Ishikawa (cell line): ENCODE measurements at regions not wholly inside any gene's neighbourhood (a gene's known extent, or its start where the extent isn't known, plus 50 kb on each side); places are given as distances from the start of the nearest gene placed in this dataset.

ENCODE experiments used
- CEBPB ChIP-seq: IDR thresholded peaks from 2 replicates; pipeline ENCODE4 v1.6.1; 2012
- CREB1 ChIP-seq: IDR thresholded peaks from 2 replicates; pipeline ENCODE4 v1.6.1; 2012; ENCODE audit warnings: low read depth
- EGR1 ChIP-seq: IDR thresholded peaks from 2 replicates; pipeline ENCODE4 v1.6.1; 2012
- EP300 ChIP-seq: IDR thresholded peaks from 2 replicates; pipeline ENCODE4 v1.6.1; 2012; ENCODE audit warnings: borderline replicate concordance
- FOXM1 ChIP-seq: IDR thresholded peaks from 2 replicates; pipeline ENCODE4 v1.6.1; 2012; ENCODE audit warnings: low read depth, borderline replicate concordance
- MAX ChIP-seq: IDR thresholded peaks from 2 replicates; pipeline ENCODE4 v1.6.1; 2012
- NFIC ChIP-seq: IDR thresholded peaks from 2 replicates; pipeline ENCODE4 v1.6.1; 2012
- RAD21 ChIP-seq: IDR thresholded peaks from 2 replicates; pipeline ENCODE4 v1.6.1; 2012; ENCODE audit warnings: low read depth
- TAF1 ChIP-seq: IDR thresholded peaks from 2 replicates; pipeline ENCODE4 v1.6.1; 2012; ENCODE audit warnings: low read depth, mild to moderate bottlenecking
- TCF12 ChIP-seq: IDR thresholded peaks from 2 replicates; pipeline ENCODE4 v1.6.1; 2012; ENCODE audit warnings: low read depth
- TEAD4 ChIP-seq: IDR thresholded peaks from 2 replicates; pipeline ENCODE4 v1.6.1; 2012
- YY1 ChIP-seq: IDR thresholded peaks from 2 replicates; pipeline ENCODE4 v1.6.1; 2012; ENCODE audit warnings: low read depth
- ZBTB7A ChIP-seq: IDR thresholded peaks from 2 replicates; pipeline ENCODE4 v1.6.1; 2012; ENCODE audit warnings: low read depth
- TF ChIP-seq, protein P1 (sequence below): IDR thresholded peaks from 2 replicates; pipeline ENCODE4 v1.6.1; 2012
- TF ChIP-seq, protein P2 (sequence below): IDR thresholded peaks from 2 replicates; pipeline ENCODE4 v1.6.1; 2012; ENCODE audit warnings: low read depth, mild to moderate bottlenecking

DNA sequence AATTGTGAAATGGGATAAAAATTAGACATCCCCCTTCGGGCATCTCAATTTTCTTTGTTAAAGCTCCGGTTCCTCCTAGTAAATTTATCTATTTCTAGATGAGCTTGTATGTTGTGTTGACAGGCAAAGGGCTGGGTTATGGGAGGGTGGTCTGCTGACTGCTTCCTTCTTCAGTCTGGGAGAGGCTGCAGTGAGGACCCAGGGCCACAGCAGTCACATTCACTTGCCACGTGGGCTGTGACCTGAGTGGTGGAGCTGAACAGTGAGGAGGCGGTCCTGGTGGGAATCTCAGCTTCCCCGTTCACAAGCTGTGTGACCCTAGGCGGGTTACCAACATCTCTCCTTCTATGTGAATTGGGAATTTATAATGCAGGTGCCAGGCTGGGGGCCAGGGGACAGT is 57.5 kb upstream of the RXRA start:
- TF ChIP-seq TCF12 = no peak
- no peak for TF ChIP-seq CREB1
- no peak for TF ChIP-seq NFIC
- no peak for TF ChIP-seq EGR1
- no peak for TF ChIP-seq CEBPB
- no peak for TF ChIP-seq ZBTB7A
- no peak for TF ChIP-seq TEAD4
- TF ChIP-seq TAF1 = no peak
- TF ChIP-seq EP300 = no peak
- TF ChIP-seq RAD21 = no peak
- TF ChIP-seq, protein P1, sequence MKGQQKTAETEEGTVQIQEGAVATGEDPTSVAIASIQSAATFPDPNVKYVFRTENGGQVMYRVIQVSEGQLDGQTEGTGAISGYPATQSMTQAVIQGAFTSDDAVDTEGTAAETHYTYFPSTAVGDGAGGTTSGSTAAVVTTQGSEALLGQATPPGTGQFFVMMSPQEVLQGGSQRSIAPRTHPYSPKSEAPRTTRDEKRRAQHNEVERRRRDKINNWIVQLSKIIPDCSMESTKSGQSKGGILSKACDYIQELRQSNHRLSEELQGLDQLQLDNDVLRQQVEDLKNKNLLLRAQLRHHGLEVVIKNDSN = no peak
- TF ChIP-seq YY1 = no peak
- no peak for TF ChIP-seq FOXM1
- TF ChIP-seq MAX = no peak
- TF ChIP-seq, protein P2, sequence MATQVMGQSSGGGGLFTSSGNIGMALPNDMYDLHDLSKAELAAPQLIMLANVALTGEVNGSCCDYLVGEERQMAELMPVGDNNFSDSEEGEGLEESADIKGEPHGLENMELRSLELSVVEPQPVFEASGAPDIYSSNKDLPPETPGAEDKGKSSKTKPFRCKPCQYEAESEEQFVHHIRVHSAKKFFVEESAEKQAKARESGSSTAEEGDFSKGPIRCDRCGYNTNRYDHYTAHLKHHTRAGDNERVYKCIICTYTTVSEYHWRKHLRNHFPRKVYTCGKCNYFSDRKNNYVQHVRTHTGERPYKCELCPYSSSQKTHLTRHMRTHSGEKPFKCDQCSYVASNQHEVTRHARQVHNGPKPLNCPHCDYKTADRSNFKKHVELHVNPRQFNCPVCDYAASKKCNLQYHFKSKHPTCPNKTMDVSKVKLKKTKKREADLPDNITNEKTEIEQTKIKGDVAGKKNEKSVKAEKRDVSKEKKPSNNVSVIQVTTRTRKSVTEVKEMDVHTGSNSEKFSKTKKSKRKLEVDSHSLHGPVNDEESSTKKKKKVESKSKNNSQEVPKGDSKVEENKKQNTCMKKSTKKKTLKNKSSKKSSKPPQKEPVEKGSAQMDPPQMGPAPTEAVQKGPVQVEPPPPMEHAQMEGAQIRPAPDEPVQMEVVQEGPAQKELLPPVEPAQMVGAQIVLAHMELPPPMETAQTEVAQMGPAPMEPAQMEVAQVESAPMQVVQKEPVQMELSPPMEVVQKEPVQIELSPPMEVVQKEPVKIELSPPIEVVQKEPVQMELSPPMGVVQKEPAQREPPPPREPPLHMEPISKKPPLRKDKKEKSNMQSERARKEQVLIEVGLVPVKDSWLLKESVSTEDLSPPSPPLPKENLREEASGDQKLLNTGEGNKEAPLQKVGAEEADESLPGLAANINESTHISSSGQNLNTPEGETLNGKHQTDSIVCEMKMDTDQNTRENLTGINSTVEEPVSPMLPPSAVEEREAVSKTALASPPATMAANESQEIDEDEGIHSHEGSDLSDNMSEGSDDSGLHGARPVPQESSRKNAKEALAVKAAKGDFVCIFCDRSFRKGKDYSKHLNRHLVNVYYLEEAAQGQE = no peak

DNA sequence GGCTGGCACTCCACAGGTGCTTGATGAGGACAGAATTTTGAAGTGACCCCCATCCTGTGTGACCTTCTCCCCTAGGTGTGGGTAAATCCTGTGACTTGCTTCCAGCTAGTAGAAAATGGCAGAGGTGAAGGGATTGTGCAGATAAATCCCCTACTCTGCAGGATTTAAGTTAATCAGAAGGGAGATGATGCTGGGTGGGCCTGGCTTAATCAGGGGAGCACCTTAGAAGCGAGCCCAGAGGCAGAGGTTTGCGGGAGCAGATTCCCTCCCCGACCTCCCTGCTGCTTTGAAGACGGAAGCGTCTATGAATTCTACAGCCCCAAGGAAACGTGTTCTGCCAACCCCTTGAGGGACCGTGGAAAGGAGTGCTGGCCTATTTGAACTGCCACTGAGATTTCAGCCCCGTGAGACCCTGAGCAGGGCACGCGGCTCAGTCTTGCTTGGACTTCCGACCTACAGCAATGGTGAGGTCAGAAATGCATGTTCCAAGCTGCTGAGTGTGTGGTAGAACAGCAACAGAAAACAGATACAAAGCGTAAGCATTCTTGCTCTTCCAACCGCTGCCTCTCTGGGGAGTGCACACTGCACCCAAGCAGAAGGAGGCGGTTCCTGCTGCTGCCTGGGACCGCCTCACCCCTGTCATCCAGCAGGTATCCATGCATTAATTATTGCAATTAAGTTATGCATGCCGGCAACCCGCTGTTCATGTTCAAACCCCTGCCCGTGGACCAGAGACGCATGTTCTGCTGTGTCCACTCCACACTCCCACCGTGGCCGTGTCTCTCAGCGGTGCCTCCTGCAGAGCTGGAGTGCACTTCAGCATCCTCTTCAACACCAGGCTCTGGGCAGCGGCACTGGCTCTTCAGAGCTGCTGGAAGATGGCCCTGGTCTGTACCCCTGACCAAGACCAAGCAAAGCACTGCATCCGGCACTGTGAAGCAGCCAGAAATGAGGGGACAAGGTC is 54.6 kb upstream of the RXRA start:
- TF ChIP-seq CEBPB (no peak), EP300 (no peak), EGR1 (no peak), TAF1 (no peak), RAD21 (no peak)

DNA sequence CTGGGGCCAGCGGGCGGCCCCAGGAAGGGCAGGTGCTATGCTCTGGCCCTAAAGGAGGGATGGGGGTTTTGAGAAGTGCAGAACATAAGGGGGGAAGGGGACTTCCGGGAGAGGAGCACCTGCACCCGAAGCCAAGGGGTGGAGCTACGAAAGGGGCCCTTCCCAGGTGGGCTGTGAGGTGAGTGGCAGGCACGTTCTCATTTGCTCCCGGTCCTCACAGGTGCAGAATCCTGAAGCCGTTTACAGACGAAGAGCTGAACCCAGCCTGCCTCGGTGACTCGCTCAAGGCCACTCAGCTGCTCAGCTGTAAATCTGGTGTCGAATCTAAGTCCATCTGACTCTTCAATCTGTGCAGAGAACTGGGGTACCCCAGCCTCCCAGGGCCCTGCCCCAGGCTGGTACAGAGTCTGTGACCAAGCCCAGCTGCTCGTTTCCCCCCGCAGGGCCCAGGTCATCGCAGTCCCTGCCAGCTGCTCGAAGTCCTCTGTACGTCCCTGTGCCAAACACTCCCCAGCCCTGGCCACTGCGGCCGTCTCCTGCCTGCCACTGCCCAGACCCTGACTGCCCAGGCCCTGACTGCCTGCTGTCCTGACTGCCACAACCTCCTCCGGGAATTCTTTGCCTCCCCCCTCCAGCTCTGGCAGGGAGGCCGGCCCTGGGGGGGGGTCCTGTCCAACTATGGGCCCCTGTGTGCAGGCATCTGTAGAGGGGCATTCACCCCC is 53.8 kb upstream of the RXRA start:
- no peak for TF ChIP-seq NFIC
- no peak for TF ChIP-seq YY1
- TF ChIP-seq, protein P1 = no peak
- TF ChIP-seq ZBTB7A = no peak
- no peak for TF ChIP-seq CEBPB
- no peak for TF ChIP-seq EP300
- TF ChIP-seq TAF1 = no peak
- TF ChIP-seq EGR1 = no peak
- TF ChIP-seq TEAD4 = no peak
- no peak for TF ChIP-seq FOXM1
- TF ChIP-seq, protein P2 = no peak
- TF ChIP-seq RAD21 = no peak
- no peak for TF ChIP-seq MAX
- no peak for TF ChIP-seq CREB1
- no peak for TF ChIP-seq TCF12

DNA sequence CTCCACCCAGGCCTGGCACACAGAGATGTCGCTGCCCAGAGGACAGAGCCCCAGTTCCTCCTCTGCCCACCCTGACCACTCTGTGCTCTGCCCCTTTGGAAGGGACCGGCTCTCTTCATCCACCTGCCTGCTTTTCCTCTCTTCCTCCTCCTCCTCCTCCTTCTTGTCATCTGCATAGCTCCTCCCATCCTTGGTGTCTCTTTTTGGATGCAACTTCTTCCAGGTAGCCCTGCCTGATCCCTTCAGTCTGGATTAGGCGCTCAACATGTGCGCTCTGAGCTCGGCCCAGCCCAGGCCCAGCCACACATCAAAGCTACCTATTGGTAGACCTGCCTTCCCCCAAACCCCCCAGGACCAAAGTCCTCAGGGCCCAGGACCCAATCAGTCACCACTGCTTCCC is 52.6 kb upstream of the RXRA start:
- TF ChIP-seq FOXM1 (no peak), EP300 (no peak), TCF12 (no peak), EGR1 (no peak), CREB1 (no peak), MAX (no peak), TAF1 (no peak), NFIC (no peak)
- TF ChIP-seq, protein P1 = no peak

DNA sequence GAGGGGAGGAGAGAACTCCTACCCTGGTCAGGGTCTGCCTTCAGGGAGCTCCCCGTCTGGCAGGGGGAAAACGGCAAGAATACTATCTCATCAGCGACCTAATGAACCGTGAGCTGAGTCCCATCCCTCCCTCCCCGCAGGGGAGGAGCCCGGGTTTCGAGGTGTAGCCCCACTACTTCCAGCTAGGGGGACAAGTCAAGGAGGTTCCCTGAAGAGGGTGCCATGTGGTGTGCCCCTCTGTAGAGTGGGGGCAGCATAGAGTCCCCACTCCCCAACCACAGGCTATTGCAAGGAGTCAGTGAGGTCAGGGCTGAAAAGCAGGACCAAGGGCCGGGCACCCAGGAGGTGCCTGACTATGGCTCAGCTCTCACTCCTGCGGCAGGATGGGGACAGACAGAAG is 50.9 kb upstream of the RXRA start:
- TF ChIP-seq, protein P2 = no peak
- TF ChIP-seq, protein P1 = no peak
